HG02884 (cell line): ENCODE measurements at regions not wholly inside any gene's neighbourhood (a gene's known extent, or its start where the extent isn't known, plus 50 kb on each side); places are given as distances from the start of the nearest gene placed in this dataset.

ENCODE experiments used
- ATAC-seq: cut with Tn5 transposase; IDR thresholded peaks from one replicate; pipeline ENCODE4 v1.9.1; 2021; ENCODE audit warnings: mild to moderate bottlenecking, moderate library complexity; ENCODE audit not compliant: unreplicated experiment

GRCh38 chr6:44674226-44675155 lies 287.0 kb downstream of the CDC5L start:
- ATAC-seq, result no peak

- no peak for ATAC-seq
These were observed 287.9 kb downstream of the CDC5L start for GRCh38 chr6:44675449-44675848.

DNA sequence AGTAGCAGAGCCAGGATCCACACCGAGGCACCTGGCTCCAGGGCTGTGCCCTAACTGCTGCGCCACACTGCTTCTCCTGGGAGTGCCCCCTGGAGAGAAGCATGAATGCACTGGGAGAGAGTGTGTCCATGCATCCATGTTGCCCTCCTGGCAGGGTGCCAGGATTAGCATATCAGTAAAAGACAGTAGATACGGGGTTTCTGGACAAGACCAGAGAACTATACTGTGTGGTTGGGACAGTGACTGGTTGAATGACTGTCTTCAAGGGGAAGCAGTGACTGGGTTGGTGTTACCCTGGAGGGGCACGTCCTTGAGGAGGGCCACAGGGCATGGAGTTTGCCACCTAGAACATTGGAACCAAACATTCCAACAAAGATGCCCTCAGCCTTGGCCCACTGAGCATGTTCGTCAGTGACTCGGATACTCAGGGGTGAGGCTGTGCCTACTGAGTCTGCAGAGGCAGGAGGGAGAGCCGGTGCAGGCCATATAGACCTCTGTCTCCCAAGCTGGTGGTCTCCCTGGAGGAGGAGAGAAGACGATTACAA lies 288.8 kb downstream of the CDC5L start:
- ATAC-seq, result no peak

DNA sequence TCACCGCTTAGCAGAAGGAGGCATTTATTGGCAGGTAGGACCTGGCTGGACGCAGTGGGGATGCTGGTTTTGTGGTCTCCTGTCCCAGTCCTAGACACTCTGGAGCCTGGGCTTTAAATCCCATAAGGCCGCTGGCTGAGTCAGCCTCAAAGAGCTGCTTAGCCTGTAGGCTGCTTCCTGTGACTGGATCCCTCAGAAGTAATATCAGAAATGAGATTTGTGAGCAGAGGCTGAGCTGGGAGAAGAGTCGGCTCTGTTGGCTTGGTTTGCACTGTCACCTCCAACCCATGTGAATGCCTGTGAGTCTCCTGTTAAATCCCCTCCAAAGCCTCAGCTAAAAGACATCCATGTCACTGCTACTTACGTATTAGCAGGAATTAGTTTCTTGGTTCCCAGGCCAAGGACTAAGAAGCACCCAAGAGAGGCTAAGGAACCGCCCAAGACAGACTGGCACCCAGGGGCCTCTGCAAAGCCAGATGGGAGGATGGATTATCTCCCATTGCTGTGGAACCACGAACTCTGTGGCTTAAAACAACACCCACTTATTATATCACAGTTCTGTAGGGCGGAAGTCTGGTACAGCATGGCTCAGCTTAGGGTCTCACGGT lies 289.4 kb downstream of the CDC5L start:
- ATAC-seq, result no peak

DNA sequence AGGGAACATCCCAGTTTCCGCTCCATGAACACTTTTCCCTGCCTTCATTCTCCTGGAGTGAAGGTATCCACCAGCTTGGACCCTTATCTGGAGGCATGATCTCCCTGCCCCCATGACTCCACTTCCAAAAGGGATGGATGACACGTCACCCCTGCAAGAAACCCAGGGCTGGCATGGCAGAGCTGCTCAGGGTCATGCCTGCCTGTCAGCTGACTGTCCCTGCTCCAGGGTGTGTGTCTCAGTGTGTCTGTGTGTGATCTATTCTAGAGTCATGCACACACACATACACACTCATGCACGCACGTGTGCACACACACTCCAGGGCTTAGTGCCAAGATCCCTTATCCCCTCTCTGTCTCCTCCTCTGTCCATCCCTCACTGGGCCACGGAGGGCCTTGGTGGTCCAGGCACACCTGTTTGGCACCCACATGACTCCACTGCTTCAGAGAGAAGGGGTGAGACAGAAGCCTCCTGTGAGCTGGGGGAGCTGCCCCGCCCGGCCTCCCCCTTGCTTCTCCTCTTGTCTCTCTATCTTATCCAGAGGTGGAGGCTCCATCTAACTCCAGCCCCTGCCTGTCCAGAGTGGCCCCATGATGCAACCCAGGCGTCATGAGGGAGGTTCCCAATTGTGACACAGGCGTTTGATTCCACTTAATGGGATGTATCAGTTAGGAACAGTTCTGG lies 290.9 kb downstream of the CDC5L start:
- no peak for ATAC-seq

DNA sequence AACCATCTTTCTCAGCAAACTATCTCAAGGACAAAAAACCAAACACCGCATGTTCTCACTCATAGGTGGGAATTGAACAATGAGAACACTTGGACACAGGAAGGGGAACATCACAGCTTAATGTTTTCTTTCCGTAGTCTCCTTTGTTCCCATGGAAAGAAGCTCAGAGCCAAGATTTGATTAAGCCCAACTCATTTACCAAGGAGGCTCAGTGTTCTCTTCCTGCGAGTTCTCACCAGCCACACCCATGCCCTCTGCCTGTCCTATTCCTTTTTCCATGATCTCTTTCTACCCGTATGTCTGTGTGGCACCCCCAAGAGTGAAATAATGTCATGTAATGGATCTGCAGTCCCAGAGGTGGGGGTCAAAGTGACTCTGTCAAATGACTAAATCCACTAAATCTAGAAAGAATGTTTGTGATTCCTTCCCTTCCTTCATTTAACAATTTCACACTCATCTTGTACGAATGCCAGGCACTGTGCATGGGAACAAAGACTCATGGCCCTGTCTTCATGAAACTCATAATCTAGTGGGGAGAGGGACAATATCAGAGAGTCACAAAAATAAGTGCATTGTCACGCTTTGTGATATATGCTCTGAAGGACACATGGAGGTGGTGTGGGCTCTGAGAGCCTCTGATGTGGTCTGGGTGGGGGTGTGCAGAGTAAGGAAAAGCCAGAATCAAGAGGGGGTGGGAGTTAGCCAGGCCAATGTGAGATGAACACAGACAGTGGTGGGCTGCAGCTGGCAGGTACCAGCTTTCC lies 292.1 kb downstream of the CDC5L start:
- ATAC-seq, result no peak

- ATAC-seq, result no peak
These were observed 292.8 kb downstream of the CDC5L start for GRCh38 chr6:44680202-44680720.

GRCh38 chr6:44681761-44682160 lies 294.3 kb downstream of the CDC5L start:
- ATAC-seq, result no peak

GRCh38 chr6:44682280-44682679 lies 294.8 kb downstream of the CDC5L start:
- no peak for ATAC-seq

- no peak for ATAC-seq
These were observed 295.7 kb downstream of the CDC5L start for GRCh38 chr6:44682987-44683779.

DNA sequence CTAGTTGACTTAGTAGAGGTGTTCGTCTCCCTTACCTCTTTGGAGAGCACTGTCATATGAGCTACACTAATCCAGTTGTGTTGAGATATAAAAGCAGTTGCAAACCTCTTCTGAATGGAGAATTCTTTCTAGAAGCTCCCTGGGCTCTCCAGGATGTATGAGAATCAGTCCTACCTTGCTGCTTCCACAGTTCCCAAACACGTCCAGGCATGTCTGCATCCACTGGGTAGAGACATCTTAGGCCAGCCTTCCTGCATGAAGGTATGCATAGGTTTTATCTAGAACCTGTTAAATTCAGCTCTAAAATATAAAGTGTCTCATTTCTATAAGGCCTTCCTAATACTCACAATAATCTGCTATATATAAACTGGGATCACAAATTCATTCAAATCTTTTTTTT lies 297.7 kb downstream of the CDC5L start:
- ATAC-seq, result no peak

DNA sequence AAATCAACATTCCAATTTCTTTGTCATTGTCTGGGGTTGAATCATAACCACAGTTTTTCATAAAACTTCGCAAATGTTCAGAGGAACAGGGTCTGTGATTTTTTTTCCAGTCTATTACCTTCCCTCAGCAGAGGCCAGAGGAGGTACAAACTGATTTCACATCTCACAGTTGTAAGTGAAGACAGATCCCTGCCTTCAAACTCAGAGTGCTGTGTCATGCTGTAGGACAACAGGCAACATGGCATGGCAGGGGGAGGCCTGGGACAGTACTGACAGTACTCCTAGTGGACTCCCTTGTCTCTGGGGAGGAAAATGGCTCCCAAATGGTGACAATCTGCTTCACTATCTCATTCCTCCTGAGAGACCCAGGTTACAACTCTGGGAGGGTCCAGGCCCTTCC lies 308.6 kb downstream of the CDC5L start:
- ATAC-seq, result no peak

DNA sequence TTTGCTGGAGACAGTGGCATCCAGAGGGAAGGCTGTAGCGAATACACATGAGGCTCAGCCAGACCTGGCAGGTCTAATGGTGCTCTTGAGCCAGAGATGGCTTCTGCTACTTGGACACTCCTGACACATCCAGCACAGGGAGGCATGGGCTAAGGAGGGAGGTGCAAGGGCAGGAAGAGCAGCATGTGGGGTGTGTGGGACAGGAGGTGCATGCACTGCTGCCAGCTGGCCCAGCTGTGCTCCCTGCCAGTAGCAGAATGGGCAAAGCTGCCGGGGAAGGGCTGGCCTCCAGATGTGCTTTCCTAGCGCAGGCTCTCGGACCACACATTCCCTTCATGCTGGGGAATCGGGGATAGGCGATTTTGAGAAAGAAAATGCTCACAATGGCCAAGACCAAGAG lies 309.2 kb downstream of the CDC5L start:
- no peak for ATAC-seq

DNA sequence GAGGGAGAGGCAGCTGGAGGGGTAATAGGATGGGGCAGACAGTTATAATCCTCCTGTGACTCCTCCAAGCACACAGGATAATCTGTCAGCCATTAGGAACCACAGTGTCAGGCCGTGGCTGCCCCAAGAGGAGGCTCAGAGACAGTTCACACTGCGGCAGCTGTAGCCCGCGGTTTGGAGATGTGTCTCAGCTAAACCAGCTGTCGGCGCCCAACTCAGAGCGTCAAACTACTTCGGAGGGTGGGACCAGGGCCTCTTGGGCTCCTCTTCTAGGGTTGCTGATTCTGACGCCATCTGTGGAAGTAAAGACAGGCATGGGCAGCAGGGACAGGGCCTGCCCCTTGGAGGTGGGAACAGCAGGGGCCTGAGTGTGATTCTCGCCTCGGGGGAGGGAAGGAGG lies 309.8 kb downstream of the CDC5L start:
- no peak for ATAC-seq

DNA sequence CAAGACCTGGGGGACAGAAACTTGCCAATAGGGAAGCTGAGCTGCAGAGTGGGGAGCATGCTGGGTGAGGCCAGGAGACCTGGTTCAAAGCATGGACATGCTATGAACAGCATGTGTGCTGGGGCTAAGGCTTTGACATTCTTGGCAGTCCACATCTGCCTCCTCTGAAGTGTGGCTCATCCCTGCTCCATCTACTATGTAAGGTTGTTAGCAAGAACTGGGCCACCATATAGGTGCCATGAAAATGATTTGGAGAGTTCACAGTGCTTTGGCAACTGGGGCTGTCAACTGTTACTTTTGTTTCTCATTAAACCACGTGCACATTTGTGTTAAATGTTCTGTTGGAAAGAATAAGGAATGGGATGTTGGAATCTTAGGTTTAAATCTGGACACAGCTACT lies 311.1 kb downstream of the CDC5L start:
- ATAC-seq, result no peak

DNA sequence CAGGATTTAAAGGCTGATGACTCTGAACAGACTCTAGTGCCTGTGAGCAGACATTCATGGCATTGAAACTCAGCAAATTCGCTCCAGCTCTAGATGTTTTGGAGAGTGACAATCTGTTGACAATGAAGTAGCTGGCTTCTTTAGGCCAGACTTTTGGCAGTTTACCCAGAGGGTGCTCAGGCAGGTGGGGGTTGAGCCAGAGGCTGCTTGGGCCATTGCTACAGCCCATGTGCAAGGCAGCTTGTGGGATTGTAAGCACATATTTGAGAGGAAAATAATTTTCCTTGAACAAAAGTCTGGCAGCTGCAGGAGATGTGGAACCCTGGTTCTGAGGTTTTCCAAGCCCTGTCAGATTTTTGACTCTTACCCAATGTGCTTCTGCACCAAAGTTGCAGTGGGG lies 311.6 kb downstream of the CDC5L start:
- ATAC-seq, result no peak

- no peak for ATAC-seq
These were observed 312.3 kb downstream of the CDC5L start for GRCh38 chr6:44699851-44700250.

DNA sequence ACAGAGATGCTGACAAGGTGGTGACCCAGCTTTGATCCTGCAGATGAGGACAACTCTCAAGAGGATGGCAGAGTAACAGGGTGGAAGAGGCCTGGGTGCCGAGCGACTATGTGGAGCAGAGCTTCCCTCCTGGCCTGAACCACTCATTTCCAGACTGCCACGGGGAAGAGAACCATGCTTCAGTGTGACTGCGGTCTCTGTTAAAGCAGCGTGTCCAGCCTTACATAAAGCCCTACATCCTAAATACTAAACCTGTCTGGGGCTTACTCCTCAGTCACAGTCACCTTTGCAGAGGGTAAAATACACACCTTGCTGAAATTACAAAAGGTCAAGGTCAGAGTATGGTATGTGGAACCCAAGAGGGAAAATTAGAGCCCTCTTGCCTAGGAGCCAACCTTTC lies 312.9 kb downstream of the CDC5L start:
- no peak for ATAC-seq

- no peak for ATAC-seq
These were observed 313.6 kb downstream of the CDC5L start for GRCh38 chr6:44701038-44701636.
